ENCODE measurements at regions not wholly inside any gene's neighbourhood (a gene's known extent, or its start where the extent isn't known, plus 50 kb on each side); places are given as distances from the start of the nearest gene placed in this dataset.

- Mint-ChIP-seq H3K9me3 (no peaks in the 10 kb centered on the region), H3K4me1 (no peaks in the 10 kb centered on the region), H3K36me3 (ENCODE audit: low read depth) (no peaks in the 10 kb centered on the region), H3K27ac (no peak overlapping the region), H3K4me3 (no peak overlapping the region), H3K27me3 (no peaks in the 10 kb centered on the region)
- no peak for DNase-seq
- no peak for ATAC-seq
Observed at GRCh38 chr16:9568261-9568660, 476.8 kb downstream of the HAPSTR1 start.

GRCh38 chr16:9570521-9570920, 479.1 kb downstream of the HAPSTR1 start:
- no peaks in the 10 kb centered on the region for H3K9me3 Mint-ChIP-seq
- H3K4me3 Mint-ChIP-seq = no peak overlapping the region
- no peaks in the 10 kb centered on the region for H3K4me1 Mint-ChIP-seq
- no peak overlapping the region for H3K27ac Mint-ChIP-seq
- no peaks in the 10 kb centered on the region for H3K36me3 Mint-ChIP-seq (ENCODE audit: low read depth)
- H3K27me3 Mint-ChIP-seq = no peaks in the 10 kb centered on the region
- no peak for ATAC-seq
- no peak for DNase-seq

GRCh38 chr16:9578459-9578858, 487.0 kb downstream of the HAPSTR1 start:
- Mint-ChIP-seq H3K27ac (no peak overlapping the region), H3K36me3 (ENCODE audit: low read depth) (no peaks in the 10 kb centered on the region)
- ATAC-seq = no peak

GRCh38 chr16:9580025-9580424, 488.6 kb downstream of the HAPSTR1 start:
- DNase-seq (no peak), ATAC-seq (no peak)
- H3K27ac Mint-ChIP-seq = no peak overlapping the region
- no peaks in the 10 kb centered on the region for H3K4me1 Mint-ChIP-seq
- H3K9me3 Mint-ChIP-seq = peaks cover 4% of the 10 kb centered on the region
- no peaks in the 10 kb centered on the region for H3K27me3 Mint-ChIP-seq
- H3K36me3 Mint-ChIP-seq (ENCODE audit: low read depth) = no peaks in the 10 kb centered on the region
- no peak overlapping the region for H3K4me3 Mint-ChIP-seq

More at GRCh38 chr16:9578459-9578858, 487.0 kb downstream of the HAPSTR1 start:
- no peak for DNase-seq
- Mint-ChIP-seq H3K27me3 (no peaks in the 10 kb centered on the region), H3K4me3 (no peak overlapping the region), H3K9me3 (peaks cover 4% of the 10 kb centered on the region), H3K4me1 (no peaks in the 10 kb centered on the region)

- ATAC-seq = no peak
- H3K36me3 Mint-ChIP-seq (ENCODE audit: low read depth) = no peaks in the 10 kb centered on the region
Observed at GRCh38 chr16:9593440-9593839, 502.0 kb downstream of the HAPSTR1 start.

GRCh38 chr16:9594047-9594446, 502.6 kb downstream of the HAPSTR1 start:
- DNase-seq (no peak), ATAC-seq (no peak)
- H3K36me3 Mint-ChIP-seq (ENCODE audit: low read depth) = no peaks in the 10 kb centered on the region
- H3K9me3 Mint-ChIP-seq = peaks cover 7% of the 10 kb centered on the region
- no peak overlapping the region for H3K27ac Mint-ChIP-seq
- peaks cover 3% of the 10 kb centered on the region for H3K27me3 Mint-ChIP-seq
- H3K4me3 Mint-ChIP-seq = no peak overlapping the region
- H3K4me1 Mint-ChIP-seq = no peaks in the 10 kb centered on the region

More at GRCh38 chr16:9593440-9593839, 502.0 kb downstream of the HAPSTR1 start:
- no peaks in the 10 kb centered on the region for H3K4me1 Mint-ChIP-seq
- no peak overlapping the region for H3K27ac Mint-ChIP-seq
- no peak for DNase-seq
- H3K4me3 Mint-ChIP-seq = no peak overlapping the region
- peaks cover 3% of the 10 kb centered on the region for H3K27me3 Mint-ChIP-seq
- H3K9me3 Mint-ChIP-seq = peaks cover 7% of the 10 kb centered on the region

GRCh38 chr16:9594946-9595345, 503.5 kb downstream of the HAPSTR1 start:
- Mint-ChIP-seq H3K27me3 (peaks cover 3% of the 10 kb centered on the region), H3K36me3 (ENCODE audit: low read depth) (no peaks in the 10 kb centered on the region)
- ATAC-seq = no peak

GRCh38 chr16:9595393-9595792, 503.9 kb downstream of the HAPSTR1 start:
- no peak for DNase-seq
- Mint-ChIP-seq H3K27me3 (peaks cover 3% of the 10 kb centered on the region), H3K36me3 (ENCODE audit: low read depth) (no peaks in the 10 kb centered on the region), H3K27ac (no peak overlapping the region), H3K4me1 (no peaks in the 10 kb centered on the region), H3K9me3 (peaks cover 5% of the 10 kb centered on the region), H3K4me3 (no peak overlapping the region)
- ATAC-seq = no peak

More at GRCh38 chr16:9594946-9595345, 503.5 kb downstream of the HAPSTR1 start:
- Mint-ChIP-seq H3K9me3 (peaks cover 7% of the 10 kb centered on the region), H3K27ac (no peak overlapping the region), H3K4me3 (no peak overlapping the region), H3K4me1 (no peaks in the 10 kb centered on the region)
- DNase-seq = no peak

- DNase-seq (no peak), ATAC-seq (no peak)
- peaks cover 3% of the 10 kb centered on the region for H3K9me3 Mint-ChIP-seq
- no peaks in the 10 kb centered on the region for H3K36me3 Mint-ChIP-seq (ENCODE audit: low read depth)
- no peaks in the 10 kb centered on the region for H3K4me1 Mint-ChIP-seq
- no peak overlapping the region for H3K4me3 Mint-ChIP-seq
- H3K27me3 Mint-ChIP-seq = peaks cover 3% of the 10 kb centered on the region
- no peak overlapping the region for H3K27ac Mint-ChIP-seq
Observed at GRCh38 chr16:9596788-9597187, 505.3 kb downstream of the HAPSTR1 start.

GRCh38 chr16:9597967-9598730, 506.7 kb downstream of the HAPSTR1 start:
- ATAC-seq (no peak), DNase-seq (no peak)
- no peaks in the 10 kb centered on the region for H3K27me3 Mint-ChIP-seq
- H3K9me3 Mint-ChIP-seq = peaks cover 3% of the 10 kb centered on the region
- H3K4me1 Mint-ChIP-seq = no peaks in the 10 kb centered on the region
- H3K36me3 Mint-ChIP-seq (ENCODE audit: low read depth) = no peaks in the 10 kb centered on the region
- H3K27ac Mint-ChIP-seq = no peak overlapping the region
- no peak overlapping the region for H3K4me3 Mint-ChIP-seq

- DNase-seq (no peak), ATAC-seq (no peak)
- Mint-ChIP-seq H3K9me3 (peaks cover 3% of the 10 kb centered on the region), H3K27ac (no peak overlapping the region), H3K36me3 (ENCODE audit: low read depth) (no peaks in the 10 kb centered on the region), H3K4me1 (no peaks in the 10 kb centered on the region), H3K4me3 (no peak overlapping the region), H3K27me3 (no peaks in the 10 kb centered on the region)
Observed at GRCh38 chr16:9598731-9599083, 507.3 kb downstream of the HAPSTR1 start.

GRCh38 chr16:9599415-9600120, 508.1 kb downstream of the HAPSTR1 start:
- Mint-ChIP-seq H3K36me3 (ENCODE audit: low read depth) (no peaks in the 10 kb centered on the region), H3K9me3 (peaks cover 3% of the 10 kb centered on the region), H3K27me3 (no peaks in the 10 kb centered on the region), H3K4me1 (no peaks in the 10 kb centered on the region), H3K27ac (no peak overlapping the region), H3K4me3 (no peak overlapping the region)
- DNase-seq = no peak
- ATAC-seq = no peak

GRCh38 chr16:9602189-9602588, 510.7 kb downstream of the HAPSTR1 start:
- Mint-ChIP-seq H3K4me3 (no peak overlapping the region), H3K4me1 (no peaks in the 10 kb centered on the region), H3K36me3 (ENCODE audit: low read depth) (no peaks in the 10 kb centered on the region), H3K27me3 (no peaks in the 10 kb centered on the region), H3K27ac (no peak overlapping the region), H3K9me3 (no peaks in the 10 kb centered on the region)
- DNase-seq = no peak
- ATAC-seq = no peak

GRCh38 chr16:9603316-9603715, 511.9 kb downstream of the HAPSTR1 start:
- no peaks in the 10 kb centered on the region for H3K36me3 Mint-ChIP-seq (ENCODE audit: low read depth)
- ATAC-seq (no peak), DNase-seq (no peak)
- H3K4me1 Mint-ChIP-seq = no peaks in the 10 kb centered on the region
- no peaks in the 10 kb centered on the region for H3K27me3 Mint-ChIP-seq
- no peak overlapping the region for H3K4me3 Mint-ChIP-seq
- no peak overlapping the region for H3K27ac Mint-ChIP-seq
- H3K9me3 Mint-ChIP-seq = no peaks in the 10 kb centered on the region

GRCh38 chr16:9607515-9608230, 516.2 kb downstream of the HAPSTR1 start:
- Mint-ChIP-seq H3K9me3 (no peaks in the 10 kb centered on the region), H3K4me3 (no peak overlapping the region), H3K27ac (no peak overlapping the region), H3K4me1 (no peaks in the 10 kb centered on the region), H3K36me3 (ENCODE audit: low read depth) (no peaks in the 10 kb centered on the region), H3K27me3 (no peaks in the 10 kb centered on the region)
- no peak for ATAC-seq
- DNase-seq = no peak
